CD4-positive, alpha-beta T cell treated with Interleukin-17A for 4 hours (primary cell): ENCODE measurements at regions not wholly inside any gene's neighbourhood (a gene's known extent, or its start where the extent isn't known, plus 50 kb on each side); places are given as distances from the start of the nearest gene placed in this dataset.

ENCODE experiments used
- DNase-seq: peaks from one replicate; pipeline ENCODE4 v3.0.0-alpha.2; 2020; ENCODE audit warnings: mixed read lengths

- DNase-seq: no peak
These were observed 358.9 kb downstream of the GPAT3 start for GRCh38 chr4:83894831-83895230.

GRCh38 chr4:83890816-83891215 is 354.9 kb downstream of the GPAT3 start:
- no peak for DNase-seq

DNA sequence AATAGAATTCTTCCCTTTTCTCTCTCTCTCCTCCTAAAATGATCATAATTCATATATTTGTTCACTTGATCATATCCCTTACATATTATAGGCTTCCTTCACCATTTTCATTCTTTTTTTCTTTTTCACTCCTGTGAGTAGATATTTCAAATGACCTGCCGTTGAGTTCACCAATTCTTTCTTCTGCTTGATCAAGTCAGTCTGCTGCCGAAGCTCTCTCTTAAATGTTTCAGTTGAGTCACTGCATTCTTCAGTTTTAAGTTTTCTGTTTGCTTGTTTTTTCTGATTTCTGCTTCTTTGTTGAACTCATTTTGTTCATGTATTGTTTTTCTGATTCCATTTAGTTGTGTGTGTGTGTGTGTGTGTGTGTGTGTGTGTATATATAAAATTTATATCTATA is 354.3 kb downstream of the GPAT3 start:
- DNase-seq: no peak

DNA sequence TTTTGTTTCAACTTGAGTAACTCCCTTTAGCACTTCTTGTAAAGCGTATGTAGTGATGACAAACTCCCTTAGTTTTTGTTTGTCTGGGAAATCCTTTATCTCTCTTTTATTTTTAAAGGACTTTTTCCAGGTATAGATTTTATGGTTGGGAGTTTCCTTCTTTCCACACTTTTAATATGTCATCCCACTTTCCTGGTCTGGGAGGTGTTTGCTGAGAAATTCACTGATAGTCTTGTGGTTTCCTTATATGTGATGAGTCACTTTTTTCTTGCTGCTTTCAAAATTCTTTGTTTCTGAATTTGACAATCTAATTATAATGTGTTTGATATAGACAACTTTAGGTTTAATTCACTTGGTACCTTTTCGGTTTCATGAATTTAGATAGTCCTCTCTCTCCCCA is 353.9 kb downstream of the GPAT3 start:
- DNase-seq: no peak

- DNase-seq: no peak
These were observed 349.6 kb downstream of the GPAT3 start for GRCh38 chr4:83885256-83886182.

DNA sequence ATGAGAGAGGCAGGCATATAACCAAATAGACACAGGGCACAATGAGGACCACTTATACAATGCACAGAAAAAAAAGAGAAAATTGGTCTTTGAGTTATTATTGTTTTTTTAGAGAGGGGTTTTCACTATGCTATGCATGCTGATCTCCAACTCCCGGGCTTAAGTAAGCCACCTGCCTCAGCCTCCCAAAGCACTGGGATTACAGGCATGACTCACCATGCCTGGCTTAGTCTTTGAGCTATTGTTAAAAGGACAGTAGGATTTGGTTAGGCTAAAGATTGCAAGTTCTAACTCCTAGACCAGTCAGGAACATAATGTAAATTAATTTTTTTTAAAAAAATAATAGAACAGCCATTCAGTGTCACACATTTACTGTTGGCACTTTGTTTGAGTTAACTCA is 340.1 kb downstream of the GPAT3 start:
- DNase-seq: no peak

- DNase-seq: no peak
These were observed 339.5 kb downstream of the GPAT3 start for GRCh38 chr4:83875437-83875836.

DNA sequence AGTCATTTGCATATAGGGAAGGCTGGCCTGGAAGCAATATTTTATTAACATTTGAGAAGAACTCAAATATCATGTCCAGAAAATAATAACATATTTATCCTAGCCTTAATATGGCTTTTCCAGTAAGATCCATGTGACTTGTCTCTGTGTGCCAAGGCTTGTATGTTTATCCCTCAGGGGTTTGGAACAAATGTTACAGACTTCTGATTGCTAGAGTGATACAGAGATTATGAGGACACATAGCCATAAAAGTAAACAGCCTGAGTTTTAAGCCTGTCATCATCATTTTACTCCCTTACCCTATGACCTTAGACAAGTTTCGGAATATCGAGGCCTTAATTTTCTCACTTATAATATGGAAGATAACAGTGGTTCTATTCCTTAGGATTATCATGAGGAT is 338.1 kb downstream of the GPAT3 start:
- no peak for DNase-seq

- DNase-seq: no peak
These were observed 334.5 kb downstream of the GPAT3 start for GRCh38 chr4:83870328-83870950.

- DNase-seq: no peak
These were observed 331.1 kb downstream of the GPAT3 start for GRCh38 chr4:83866834-83867621.

DNA sequence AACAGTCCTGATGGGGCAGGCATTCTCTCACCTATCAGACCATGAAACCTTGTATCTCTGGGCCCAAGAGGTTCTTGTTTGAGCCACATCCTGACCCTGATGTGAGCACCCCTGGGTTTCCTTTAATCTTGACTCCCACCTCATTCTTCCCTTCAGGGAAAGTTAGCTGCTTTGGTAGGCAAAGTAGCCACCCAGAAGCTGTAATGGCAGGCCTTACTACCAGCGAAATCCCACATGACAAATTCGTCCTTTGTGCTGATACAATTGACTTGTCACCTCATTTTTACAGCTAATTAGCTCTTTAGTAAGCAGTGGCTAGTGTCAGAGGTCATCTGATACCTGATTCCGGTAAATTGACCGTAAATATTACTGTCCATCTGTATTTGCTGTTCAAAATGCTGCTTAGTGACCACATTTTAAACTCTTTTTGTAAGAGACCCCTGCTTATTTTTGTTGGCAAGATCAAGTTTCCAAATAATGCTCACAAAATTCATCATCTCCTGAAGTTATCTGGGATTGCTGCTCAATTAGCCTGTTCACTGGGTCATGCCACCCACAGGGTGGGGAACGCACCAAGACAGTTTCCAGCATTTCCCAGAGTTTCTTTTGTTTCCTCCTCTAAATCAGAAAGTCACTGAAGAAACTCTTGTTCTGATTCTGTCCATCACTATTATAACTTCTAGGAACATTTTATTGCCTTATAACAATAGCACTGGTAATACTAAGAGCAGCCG is 329.7 kb downstream of the GPAT3 start:
- no peak for DNase-seq

DNA sequence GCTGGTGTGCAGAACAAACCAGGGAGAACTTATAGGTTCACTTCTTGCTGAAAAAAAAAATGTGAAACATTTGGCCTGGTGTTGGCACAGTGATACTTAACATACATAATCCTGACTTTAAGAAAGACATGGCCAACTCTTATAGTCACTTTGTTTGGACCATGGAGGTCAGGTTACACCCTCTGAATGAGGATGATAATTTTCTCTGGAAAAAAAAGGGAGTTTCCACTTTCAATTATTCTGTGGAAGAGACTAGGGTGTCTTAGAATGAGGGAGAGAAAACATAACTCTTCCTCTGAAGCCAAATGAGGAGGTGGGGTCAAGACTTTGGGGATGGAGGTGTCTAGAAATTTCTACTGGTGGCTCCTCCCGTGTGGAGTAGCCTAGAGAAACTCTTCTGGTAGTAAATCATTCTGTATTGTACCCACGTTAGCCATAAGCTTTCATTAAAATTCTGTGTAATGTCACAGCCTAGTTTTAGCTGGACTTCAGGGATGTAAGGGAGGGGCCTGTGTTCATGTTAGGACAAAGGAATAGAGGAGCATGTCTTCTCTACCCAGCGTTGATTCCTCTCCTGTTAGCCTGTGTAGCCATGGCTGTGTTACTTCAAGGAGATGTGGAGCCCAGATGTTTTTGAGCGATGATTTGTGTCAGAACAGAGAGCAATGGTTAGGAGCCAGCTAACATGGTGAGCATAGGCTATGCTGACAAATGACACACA is 328.3 kb downstream of the GPAT3 start:
- DNase-seq: no peak

DNA sequence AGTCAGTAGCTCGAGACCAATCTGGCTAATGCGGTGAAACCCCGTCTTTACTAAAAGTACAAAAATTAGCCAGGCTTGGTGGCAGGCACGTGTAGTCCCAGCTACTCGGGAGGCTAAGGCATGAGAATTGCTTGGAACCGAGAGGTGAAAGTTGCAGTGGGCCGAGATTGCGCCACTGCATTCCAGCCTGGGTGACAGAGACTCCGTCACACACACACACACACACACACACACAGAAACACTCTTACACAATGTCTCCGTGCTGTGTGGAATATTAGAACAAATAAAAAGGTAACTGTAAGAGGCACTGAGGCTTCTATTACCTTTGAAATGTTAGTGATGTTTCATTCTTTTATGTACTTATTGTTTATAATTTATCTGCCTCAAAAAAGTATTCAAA is 326.6 kb downstream of the GPAT3 start:
- no peak for DNase-seq

DNA sequence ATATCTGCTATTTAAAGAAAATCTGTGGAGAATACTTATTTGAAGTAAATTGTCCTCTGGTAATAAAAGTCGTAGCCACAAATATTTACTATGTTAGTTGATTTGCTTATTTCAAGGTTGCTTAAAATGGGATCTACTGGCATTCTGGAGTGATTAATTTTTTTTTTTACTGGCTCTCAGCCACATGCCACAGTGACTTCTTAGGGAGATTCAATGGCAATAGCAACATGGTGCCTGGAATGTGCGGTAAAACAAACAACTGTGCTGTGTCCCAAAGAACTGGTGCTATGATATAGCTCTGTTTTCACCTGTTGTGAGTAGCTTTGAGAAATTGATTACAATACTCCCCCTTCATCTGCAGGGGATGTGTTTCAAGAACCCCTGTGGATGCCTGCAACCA is 324.3 kb downstream of the GPAT3 start:
- DNase-seq: no peak

- DNase-seq: no peak
These were observed 322.2 kb downstream of the GPAT3 start for GRCh38 chr4:83858131-83858530.

GRCh38 chr4:83855044-83855443 is 319.1 kb downstream of the GPAT3 start:
- DNase-seq: no peak

GRCh38 chr4:83852085-83852451 is 316.2 kb downstream of the GPAT3 start:
- DNase-seq: no peak

GRCh38 chr4:83851261-83852084 is 315.6 kb downstream of the GPAT3 start:
- no peak for DNase-seq

DNA sequence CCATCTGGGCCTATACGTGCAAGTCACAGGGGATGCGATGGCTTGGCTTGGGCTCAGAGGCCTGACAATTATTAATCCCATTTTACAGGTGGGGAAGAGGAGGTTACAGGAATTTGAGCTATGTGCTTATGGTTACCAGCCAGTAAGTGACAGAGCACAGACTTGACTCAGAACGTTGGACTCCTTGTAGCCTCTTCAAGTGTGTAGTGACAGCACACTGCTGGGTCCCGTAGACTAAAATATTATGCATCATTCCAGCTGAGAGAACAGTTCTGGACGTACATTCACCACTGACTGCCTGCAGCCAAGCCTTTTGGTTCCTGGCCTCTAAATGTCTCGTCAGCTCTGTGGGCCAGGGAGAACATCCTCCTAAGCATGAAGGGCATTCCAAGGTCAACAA is 314.5 kb downstream of the GPAT3 start:
- no peak for DNase-seq

DNA sequence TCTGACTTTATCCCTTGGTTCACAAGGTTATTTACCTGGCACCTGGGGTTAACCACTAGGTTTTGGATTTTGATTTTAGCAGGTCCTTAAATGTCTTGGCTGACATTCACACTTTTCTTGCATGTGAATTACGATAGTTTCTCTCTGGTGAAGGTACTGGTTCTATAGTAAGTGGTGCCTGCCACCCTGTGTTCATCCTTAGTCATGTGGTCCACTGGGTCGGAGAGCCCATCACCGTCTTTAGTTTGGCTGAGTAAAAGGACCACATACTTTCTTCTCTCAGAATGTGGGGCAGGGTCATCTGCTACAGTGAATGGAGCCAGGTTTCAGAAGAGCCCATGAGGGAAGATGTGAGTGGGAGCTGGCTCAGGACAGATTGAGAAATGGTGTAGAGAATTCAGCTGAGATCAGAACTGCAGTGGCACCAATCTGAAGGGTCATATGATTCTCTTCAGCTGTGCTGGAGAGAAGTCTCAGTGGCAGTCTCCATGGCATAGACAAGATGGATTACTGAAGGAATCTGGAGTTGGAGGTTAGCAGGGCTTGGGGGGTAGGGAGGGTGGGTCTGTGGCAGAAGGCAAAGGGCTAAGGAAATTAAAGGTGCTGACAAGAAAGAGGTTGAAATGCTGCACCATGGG is 310.4 kb downstream of the GPAT3 start:
- DNase-seq: no peak

DNA sequence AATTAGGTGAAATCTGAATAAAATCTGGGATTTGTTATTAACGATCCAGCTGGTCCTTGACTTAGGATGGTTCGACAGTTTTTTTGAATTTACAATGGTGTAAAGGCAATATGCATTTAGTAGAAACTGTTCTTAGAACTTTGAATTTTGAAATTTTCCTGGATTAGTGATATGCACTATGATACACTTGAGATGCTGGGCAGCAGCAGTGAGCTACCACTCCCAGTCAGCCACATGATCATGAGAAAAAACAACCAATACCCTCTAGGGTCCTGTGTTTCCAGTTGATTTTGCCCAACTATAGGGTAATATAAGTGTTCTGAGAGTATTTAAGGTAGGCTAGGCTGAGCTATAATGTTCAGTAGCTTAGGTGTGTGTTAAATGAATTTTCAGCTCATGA is 303.7 kb downstream of the GPAT3 start:
- no peak for DNase-seq
